ENCODE measurements at regions not wholly inside any gene's neighbourhood (a gene's known extent, or its start where the extent isn't known, plus 50 kb on each side); places are given as distances from the start of the nearest gene placed in this dataset.
A peak's percentile ranks its signal among the peaks of the same experiment; 100 is the strongest.

DNA sequence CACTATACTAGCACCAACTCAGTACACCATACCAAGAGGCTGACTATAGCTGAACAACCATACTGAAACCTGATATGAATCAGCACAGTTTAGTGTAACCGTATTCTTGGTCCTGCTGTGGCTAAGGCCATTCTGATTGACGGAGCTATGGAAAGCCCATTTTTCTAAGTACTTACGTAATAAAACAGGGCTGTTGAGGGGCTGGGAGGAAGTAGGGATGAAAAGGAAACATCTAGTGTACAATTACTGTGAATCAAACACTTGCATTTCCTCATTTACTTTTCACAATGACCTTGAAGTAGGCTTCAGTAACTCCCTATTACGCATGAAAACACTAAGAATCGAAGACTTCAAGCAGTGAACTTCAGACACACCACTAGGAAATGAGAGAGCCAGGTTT is 198.2 kb downstream of the BTG1 start:
- no peak for TF ChIP-seq POLR2A (IDR thresholded peaks at IDR 0.05)
- TF ChIP-seq, protein P1, sequence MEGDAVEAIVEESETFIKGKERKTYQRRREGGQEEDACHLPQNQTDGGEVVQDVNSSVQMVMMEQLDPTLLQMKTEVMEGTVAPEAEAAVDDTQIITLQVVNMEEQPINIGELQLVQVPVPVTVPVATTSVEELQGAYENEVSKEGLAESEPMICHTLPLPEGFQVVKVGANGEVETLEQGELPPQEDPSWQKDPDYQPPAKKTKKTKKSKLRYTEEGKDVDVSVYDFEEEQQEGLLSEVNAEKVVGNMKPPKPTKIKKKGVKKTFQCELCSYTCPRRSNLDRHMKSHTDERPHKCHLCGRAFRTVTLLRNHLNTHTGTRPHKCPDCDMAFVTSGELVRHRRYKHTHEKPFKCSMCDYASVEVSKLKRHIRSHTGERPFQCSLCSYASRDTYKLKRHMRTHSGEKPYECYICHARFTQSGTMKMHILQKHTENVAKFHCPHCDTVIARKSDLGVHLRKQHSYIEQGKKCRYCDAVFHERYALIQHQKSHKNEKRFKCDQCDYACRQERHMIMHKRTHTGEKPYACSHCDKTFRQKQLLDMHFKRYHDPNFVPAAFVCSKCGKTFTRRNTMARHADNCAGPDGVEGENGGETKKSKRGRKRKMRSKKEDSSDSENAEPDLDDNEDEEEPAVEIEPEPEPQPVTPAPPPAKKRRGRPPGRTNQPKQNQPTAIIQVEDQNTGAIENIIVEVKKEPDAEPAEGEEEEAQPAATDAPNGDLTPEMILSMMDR (IDR thresholded peaks at IDR 0.05) = no peak
- intact Hi-C loops (cut with DNase I; ENCODE audit: low total_unique reads) = no loop called here
- DNase-seq = no peak
- no peaks in the 10 kb centered on the region for H3K27me3 ChIP-seq
- H3K9me3 ChIP-seq = no peaks in the 10 kb centered on the region
- H3K27ac ChIP-seq = peak overlapping the region in 1 of 2 donors; percentile 2
- H3K4me3 ChIP-seq = no peak overlapping the region
- no peaks in the 10 kb centered on the region for H3K36me3 ChIP-seq
- H3K4me1 ChIP-seq = no peaks in the 10 kb centered on the region

DNA sequence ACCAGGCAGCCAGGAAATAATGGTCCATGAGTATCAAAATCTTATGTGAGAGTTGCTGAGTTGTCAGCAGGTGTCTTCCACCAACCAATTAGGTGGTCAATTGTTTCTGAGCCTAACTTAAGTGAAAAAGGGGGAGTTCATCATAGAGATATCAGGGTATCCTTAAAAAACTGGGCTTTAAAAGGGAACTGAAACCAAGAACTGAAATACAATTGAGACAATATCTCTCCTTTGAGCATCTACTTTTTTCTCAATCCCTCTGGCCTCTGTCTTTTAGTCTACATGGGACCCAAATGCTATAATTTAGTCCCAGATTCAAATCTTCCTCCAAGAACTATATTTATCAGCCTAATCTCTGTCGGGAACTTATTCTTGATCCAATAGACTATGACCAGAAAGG is 201.0 kb downstream of the BTG1 start:
- intact Hi-C loops (cut with DNase I; ENCODE audit: low total_unique reads) = no loop called here

DNA sequence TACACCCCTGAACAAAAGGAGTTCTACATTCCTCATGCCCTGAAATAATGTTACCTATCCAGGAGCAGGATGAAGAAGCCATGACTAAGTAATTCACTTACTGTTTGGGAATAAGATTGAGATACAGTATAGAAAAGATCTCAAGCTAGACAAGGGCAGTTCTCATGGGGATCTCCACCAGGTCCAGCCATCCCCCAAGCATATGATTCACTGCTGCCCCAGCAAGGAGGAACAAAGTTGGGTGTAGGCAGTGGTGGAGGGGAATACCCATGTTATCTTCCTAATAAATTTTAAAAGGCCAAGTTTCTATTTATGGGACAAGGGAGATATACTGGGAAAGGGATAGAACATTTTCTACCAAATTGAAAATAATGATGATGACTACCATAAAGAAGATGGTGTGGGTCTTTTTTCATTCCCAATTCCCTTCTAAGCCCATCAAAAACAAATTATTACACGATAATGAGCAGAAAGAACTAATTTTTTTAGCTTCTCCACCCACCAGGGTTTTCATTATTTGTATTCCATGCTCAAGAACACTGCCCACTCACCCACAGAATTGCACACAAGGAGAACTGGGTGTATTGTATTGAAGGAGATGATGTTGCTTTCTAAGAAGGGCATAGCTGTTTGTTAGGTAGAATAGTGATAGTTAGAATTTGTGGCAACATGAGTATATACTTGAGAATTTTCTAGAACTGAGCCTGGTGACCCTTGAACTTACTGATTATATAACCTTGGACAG is 204.6 kb downstream of the BTG1 start:
- H3K36me3 ChIP-seq = no peaks in the 10 kb centered on the region
- H3K4me1 ChIP-seq = no peaks in the 10 kb centered on the region
- H3K9me3 ChIP-seq = no peaks in the 10 kb centered on the region
- intact Hi-C loops (cut with DNase I; ENCODE audit: low total_unique reads) = no loop called here
- peak overlapping the region in 1 of 2 donors; percentile 5 for H3K27ac ChIP-seq
- TF ChIP-seq, protein P1 (IDR thresholded peaks at IDR 0.05) = no peak
- no peak for TF ChIP-seq POLR2A (IDR thresholded peaks at IDR 0.05)
- H3K4me3 ChIP-seq = no peak overlapping the region
- H3K27me3 ChIP-seq = no peaks in the 10 kb centered on the region
- DNase-seq = no peak

More for the DNA sequence above, 201.0 kb downstream of the BTG1 start:
- H3K36me3 ChIP-seq = no peaks in the 10 kb centered on the region
- DNase-seq = no peak
- TF ChIP-seq POLR2A (IDR thresholded peaks at IDR 0.05) = no peak
- TF ChIP-seq, protein P1 (IDR thresholded peaks at IDR 0.05) = no peak
- no peak overlapping the region for H3K4me3 ChIP-seq
- H3K27ac ChIP-seq = no peak overlapping the region
- no peaks in the 10 kb centered on the region for H3K4me1 ChIP-seq
- no peaks in the 10 kb centered on the region for H3K9me3 ChIP-seq
- H3K27me3 ChIP-seq = no peaks in the 10 kb centered on the region

DNA sequence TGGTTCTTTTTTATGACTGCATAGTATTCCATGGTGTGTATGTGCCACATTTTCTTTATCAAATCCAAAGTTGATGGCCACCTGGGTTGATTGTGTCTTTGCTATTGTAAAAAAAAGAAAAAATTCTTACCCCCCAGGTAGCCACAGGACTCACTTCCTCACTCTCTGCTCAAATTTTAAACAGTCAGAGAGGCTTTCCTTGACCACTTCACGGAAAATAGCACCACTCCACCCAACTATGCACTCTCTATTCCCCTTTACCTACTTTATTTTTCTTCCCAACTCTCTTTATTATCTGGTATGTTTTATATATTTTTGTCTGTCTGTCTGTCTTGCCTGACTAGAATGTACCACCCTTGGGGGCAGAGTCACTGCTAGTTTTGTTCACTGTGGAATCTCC is 205.3 kb downstream of the BTG1 start:
- intact Hi-C loops (cut with DNase I; ENCODE audit: low total_unique reads) = no loop called here
- Histone ChIP-seq H3K4me1 (no peaks in the 10 kb centered on the region), H3K36me3 (no peaks in the 10 kb centered on the region), H3K9me3 (no peaks in the 10 kb centered on the region), H3K27ac (peak overlapping the region in 1 of 2 donors; percentile 5), H3K27me3 (no peaks in the 10 kb centered on the region), H3K4me3 (no peak overlapping the region)
- no peak for DNase-seq
- TF ChIP-seq POLR2A (IDR thresholded peaks at IDR 0.05) = no peak
- TF ChIP-seq, protein P1 (IDR thresholded peaks at IDR 0.05) = no peak

DNA sequence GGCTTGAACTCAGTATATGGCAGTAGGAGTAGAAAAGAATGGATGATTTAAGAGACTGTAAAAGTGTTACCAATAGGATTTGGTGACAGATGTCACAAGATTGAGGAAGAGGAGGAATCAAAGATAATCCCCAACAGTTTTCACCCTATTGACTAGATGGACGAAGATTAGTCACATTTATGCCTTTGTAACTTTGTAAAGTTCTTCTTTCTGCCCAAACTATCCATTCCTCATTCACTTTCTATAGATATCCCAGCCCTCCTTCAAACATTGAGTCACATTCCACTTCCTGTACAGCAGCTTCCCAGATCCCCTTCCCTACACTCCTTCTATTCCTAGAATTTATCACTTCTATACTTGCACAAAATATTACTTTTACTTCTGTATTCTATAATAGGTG is 207.9 kb downstream of the BTG1 start:
- TF ChIP-seq, protein P1 (IDR thresholded peaks at IDR 0.05) = no peak
- TF ChIP-seq POLR2A (IDR thresholded peaks at IDR 0.05) = no peak
- no peaks in the 10 kb centered on the region for H3K27me3 ChIP-seq
- intact Hi-C loops (cut with DNase I; ENCODE audit: low total_unique reads) = no loop called here
- no peaks in the 10 kb centered on the region for H3K4me1 ChIP-seq
- H3K36me3 ChIP-seq = no peaks in the 10 kb centered on the region
- H3K9me3 ChIP-seq = no peaks in the 10 kb centered on the region
- H3K4me3 ChIP-seq = no peak overlapping the region
- no peak overlapping the region for H3K27ac ChIP-seq
- no peak for DNase-seq

Measured in uterus (tissue), 3 donors.